NCI-H345 (cell line): ENCODE measurements at regions not wholly inside any gene's neighbourhood (a gene's known extent, or its start where the extent isn't known, plus 50 kb on each side); places are given as distances from the start of the nearest gene placed in this dataset.
"Not testable (repeated sequence)": the region's sequence is repeated elsewhere in the genome, so short reads cannot be mapped to it uniquely, and the experiment has no call there.

ENCODE experiments used
- DNase-seq: peaks from one replicate; lab custom pipeline; 2025; lab: John Stamatoyannopoulos, UW

DNA sequence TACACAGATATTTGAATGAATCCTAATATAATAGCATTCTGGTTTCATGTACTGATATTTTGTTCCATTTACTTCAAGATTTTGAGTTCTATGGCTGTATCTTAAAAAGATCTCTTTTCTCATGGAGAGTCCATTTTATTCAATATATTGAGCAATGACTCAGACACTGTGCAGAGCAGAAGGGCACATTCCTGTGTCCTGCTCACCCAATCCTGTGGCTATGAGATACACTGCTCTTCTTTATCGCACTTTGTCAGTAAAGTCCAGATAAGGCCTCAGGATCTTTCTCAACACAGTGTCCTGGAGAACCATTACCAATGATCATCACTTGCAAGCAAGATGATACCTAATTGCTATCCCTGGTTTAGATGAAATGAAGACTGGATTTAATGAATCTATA lies 155.0 kb downstream of the CYSLTR2 start:
- DNase-seq = no peak

DNA sequence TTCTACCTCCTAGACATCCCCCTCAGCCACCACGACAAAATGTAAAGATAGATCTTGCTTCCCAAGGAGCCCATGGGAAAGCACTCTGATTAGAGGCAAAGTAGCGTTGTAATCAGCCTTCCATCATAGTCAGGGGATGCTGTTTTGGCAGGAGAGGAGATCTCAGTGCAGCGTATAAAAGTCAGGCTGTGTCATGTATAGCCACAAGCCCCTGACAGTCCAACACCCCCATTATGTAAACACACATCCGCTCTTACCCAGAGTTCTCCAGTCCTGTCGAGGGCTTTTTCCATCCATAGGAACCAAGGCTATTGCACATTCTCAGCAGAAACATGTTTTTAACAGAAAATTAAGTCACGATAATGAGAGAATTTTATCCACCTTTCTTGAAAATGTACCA lies 156.3 kb downstream of the CYSLTR2 start:
- no peak for DNase-seq

DNA sequence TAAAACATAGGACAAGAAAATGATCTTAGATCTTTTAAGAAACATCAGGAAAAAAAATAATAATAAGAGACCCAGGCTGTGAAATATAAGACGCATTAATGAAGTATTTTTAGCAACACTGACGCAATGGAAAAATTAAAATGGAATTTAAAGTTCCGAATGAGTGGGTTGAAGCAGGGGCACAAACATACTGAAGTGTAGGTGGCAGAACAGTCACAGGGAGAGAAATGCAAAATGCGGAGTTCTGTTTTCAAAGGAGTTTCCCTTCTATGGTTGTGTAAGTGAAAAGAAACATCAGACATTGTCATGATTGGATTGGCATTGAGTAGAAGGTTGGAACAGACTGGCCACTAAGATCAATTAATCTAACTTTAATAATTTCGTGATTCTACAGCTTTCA lies 159.8 kb downstream of the CYSLTR2 start:
- DNase-seq = no peak

DNA sequence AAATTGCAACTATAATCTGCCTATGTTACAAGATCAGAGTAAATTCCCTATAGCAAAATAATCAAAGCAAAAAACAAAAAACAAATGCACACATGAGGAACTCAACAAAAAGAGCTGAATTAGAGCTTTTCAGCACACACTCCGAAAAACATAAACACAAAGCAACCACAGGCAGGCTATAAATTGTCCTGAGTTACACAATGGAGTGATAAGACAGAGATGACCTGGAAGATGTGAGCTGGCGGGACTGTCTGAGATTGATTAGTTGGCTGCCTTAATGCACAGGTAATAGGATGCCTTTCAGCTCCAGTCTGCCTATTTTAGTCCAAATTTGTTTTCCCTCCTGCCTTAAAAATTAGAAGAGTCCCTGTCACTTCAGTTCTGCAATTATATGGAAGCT lies 159.0 kb upstream of the FNDC3A start:
- no peak for DNase-seq

DNA sequence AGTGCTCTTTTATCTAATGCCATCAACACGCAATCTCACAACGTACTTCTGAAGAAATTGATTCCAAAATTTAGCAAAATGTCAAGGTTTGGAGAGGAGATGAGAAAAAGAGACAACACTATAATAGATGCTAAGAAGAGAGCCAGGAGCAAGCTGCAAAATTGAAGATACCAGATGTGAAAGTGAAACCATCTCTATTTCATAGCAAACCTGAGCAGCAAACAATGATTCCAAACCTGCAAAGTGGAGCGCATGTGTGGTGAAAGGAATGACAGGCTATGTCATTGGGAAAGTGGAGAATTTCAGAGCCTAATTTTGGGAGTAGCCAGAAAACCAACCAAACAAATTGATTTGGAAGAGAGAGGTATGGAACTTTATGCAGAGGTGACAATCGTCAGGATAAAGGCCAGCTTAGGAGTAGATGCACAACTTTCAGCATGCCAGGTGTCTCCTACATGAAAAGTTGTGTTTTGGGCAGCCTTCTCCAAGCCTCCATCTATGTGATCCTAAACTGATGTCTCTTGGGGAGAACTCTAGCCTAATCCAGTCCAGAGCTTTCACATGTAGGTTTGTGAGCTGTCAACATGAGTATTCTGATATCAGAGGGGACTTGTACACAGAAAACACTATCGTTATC lies 158.4 kb upstream of the FNDC3A start:
- no peak for DNase-seq

DNA sequence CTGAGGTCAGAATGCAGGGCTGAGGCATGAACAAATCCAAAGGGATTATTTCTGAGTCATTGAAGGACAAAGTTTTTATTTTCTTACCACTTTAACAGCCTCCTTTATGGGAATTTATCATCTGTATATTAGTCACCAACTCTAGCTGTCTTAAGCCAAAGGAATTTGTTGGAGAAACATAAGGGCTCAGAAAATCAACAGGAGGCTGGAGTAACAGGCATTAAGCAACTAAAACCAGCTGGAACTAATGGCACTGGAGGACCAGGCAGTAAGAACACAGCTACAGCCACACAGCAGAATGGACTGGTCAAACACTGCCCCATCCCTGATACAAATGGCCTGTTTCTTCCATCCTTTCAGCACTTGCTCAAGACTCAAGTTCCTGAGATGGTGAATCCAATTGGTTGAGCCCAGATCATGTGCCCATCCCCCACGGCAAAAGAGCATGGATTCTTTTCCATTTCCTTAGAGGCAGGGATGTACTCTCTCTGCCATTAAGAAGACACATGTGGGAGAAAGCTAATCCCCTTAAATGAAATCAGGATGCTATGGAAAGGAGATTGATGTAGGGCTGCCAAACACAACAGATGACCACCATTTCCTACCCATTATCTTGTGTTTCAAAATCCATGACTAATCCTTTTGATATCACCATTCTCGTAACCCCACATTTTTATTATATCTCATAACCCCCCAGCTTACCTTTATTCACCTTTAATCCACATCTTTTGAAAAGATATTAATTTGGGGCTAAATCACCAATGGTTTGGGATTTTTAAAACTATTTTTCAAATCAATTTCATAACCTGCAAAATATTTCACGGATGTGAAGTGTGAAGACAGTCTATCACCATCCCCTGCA lies 157.0 kb upstream of the FNDC3A start:
- DNase-seq = no peak

DNA sequence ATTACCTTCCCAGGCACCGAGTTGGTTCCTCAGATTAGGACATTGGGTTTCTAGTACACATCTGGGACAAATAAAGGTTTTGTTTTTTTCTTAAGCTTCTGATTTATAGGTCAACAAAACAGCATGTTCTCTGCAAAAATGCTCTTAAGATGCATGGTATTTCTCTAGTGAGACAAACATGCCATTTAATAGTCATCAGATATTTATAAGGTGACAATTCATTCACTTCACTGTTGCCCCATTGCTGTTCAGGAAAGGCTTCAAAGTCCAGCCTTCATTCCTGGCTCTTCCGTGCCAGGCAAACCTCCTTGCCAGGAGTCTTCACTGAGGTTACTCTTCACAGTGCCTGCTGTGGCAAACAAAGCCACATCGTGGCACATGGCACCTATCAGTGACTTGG lies 156.3 kb upstream of the FNDC3A start:
- no peak for DNase-seq

GRCh38 chr13:48819899-48820298 lies 155.8 kb upstream of the FNDC3A start:
- no peak for DNase-seq

- DNase-seq = not testable (repeated sequence)
Measured at GRCh38 chr13:48823526-48823925, 152.2 kb upstream of the FNDC3A start.

GRCh38 chr13:48826039-48826438 lies 149.7 kb upstream of the FNDC3A start:
- no peak for DNase-seq

DNA sequence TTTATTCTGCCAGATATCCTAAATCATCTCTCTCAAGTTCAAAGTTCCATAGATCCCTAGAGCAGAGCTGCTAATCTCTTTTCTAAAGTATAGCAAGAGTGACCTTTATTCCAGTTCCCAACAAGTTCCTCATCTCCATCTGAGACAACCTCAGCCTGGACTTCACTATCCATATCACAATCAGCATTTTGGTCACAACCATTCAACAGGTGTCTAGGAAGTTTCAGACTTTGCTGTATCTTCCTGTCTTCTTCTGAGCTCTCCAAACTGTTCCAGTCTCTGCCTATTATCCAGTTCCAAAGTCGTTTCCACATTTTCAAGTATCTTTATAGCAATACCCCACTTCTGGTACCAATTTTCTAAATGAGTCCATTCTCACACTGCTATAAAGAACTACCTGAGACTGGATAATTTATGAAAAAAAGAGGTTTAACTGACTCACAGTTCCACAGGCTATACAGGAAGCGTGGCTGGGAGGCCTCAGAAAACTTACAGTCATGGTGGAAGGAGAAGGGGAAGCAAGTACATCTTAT lies 148.7 kb upstream of the FNDC3A start:
- DNase-seq = not testable (repeated sequence)

DNA sequence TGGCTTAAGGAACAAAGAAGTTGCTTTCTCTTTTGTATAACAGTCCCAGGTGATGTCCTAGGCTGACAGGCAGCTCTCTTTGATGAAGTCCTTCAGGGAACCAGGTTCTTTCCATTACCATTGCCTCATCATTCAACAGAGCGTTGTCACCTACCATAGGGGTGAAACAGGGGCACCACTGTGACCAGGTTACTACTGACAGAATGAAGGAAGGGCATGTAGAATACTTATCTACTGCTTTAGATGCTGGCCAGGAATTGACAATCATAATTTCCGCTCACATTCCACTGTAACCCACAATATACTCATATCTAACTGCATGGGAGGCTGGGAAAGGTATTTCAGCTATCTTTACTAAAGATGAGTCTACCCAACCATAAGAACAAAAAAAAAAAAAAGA lies 148.0 kb upstream of the FNDC3A start:
- DNase-seq = no peak

DNA sequence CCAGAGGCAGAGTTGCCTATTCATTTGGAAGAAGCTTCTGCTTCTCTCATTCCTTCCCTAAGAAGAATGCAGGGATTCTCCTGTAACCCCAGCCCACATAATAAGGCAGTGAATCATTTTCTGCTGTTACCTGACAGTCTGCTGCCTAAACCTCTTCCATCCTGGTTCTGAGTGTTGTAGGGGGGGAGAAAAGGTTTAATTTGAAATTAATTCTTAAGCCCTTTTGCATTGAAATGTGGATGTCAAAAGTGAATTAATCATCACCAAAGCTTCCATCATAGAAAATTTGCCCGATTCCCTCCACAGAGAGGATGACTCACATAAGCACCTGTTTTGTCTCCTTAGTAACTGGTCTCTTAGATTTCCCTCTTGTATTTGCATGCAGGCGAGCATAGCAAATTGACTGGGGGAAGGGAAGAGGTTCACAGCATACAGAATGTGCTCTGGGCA lies 146.7 kb upstream of the FNDC3A start:
- DNase-seq = peak; percentile 63

DNA sequence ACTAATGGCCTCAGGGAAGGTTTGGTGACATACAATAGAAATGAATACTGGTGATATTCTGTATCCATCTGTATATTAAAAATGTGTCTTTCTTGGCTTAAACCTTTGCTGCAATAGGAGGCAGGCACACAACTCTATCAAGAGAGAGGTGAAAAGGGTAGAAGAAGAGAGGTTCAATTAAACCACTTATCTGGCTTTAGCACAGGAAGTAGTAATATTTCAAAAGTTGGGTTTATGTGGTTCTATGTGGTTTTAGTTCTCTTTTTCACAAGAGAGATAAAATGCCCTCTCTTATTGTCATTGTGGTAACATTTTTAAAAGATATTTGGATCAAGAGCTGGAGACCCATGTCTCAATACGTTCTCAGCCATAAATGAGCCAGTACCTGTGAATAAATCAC lies 146.2 kb upstream of the FNDC3A start:
- DNase-seq = no peak

DNA sequence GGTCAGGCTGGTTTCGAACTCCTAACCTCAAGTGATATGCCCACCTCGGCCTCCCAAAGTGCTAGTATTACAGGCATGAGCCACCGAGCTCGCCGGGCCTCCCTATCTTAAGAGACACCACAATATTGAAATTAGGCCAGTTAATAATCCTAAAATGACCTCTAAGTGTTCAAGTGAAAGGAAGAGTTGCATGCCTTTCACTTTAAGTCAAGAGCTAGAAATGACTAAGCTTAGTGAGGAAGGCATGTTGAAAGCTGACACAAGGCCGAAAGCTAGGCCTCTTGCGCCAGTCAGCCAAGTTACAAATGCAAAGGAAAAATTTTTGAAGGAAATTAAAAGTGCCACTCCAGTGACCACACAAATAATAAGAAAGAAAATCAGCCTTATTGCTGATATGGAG lies 144.5 kb upstream of the FNDC3A start:
- no peak for DNase-seq

DNA sequence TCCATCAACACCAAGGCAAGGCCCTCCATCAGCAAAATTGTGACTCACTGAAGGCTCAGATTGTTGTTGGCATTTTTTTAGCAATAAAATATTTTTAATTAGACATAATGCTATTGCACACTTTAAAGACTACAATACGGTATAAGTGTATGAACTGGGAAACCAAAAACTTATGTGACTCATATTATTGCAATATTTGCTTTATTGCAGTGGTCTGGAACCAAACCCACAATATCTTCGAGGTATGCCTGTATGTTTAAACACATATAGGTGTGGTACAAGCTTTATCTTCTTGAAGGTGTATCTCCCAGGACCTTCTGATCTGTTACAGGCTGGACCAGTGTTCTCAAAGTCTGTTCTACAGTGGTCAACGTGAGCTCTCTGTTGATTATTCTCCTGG lies 142.3 kb upstream of the FNDC3A start:
- DNase-seq = no peak

DNA sequence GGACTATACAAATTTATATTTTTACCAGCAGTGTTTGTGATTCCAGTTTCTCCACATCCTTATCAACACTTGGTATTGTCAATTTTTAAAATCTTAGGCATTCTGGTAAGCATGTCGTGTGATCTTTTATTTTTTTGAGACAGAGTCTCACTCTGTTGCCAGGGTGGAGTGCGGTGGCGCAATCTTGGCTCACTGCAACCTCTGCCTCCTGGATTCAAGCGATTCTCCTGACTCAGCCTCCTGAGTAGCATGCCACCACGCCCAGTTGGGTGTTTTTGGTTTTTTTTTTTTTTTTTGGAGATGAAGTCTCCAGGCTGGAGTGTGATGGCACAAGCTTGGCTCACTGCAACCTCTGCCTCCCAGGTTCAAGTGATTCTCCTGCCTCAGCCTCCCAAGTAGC lies 140.4 kb upstream of the FNDC3A start:
- DNase-seq = not testable (repeated sequence)

GRCh38 chr13:48838193-48838973 lies 137.3 kb upstream of the FNDC3A start:
- no peak for DNase-seq

GRCh38 chr13:48839171-48839570 lies 136.5 kb upstream of the FNDC3A start:
- no peak for DNase-seq

GRCh38 chr13:48840366-48840765 lies 135.3 kb upstream of the FNDC3A start:
- no peak for DNase-seq

DNA sequence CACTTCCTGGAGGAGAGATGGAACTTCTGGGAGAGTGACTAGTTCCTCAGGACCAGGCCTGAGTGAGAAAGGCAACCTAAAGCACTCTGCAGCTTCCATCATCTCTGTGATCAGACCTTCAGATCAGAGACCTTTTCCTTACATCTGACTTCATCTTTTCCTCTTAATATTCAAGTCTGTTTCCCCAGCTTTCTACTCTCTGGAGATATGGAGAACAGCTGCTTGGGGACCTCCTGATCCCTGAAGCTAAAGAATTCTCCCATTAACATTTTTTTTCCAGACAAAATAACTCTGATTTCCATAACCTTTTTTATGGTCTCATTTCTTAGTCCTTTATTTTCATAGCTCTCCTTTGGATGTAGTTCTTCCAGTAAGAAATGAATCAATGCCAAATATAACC lies 133.4 kb upstream of the FNDC3A start:
- no peak for DNase-seq

GRCh38 chr13:48843630-48844380 lies 131.9 kb upstream of the FNDC3A start:
- DNase-seq = no peak
